ENCODE measurements at regions not wholly inside any gene's neighbourhood (a gene's known extent, or its start where the extent isn't known, plus 50 kb on each side); places are given as distances from the start of the nearest gene placed in this dataset.

DNA sequence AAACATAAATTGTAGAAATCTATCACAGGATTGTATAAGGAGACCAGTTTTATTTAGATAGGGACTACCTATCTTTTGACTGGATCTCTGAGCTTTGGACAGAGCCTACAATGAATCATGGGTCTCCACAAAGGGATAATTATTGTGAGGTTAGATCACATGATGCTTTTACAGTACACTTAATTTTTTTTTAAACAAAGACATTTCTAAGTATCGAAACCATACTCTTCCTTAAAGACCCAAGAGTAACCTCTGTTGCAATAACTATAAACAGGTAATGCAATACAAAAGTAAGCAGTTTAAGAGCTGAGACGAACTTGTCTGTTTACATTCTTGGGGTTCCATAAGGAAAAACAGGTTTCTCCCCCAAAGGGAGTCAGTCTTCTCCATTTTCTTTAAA lies 64.3 kb upstream of the GABRE start:
- TF ChIP-seq EZH2phosphoT487 (IDR thresholded peaks at IDR 0.05; ENCODE audit: insufficient read depth, low read depth) (no peak), EZH2 (IDR thresholded peaks at IDR 0.05; ENCODE audit: insufficient read depth, poor library complexity, severe bottlenecking) (no peak)

Measured in GM23248 (cell line).